K562 (cell line): ENCODE measurements at regions not wholly inside any gene's neighbourhood (a gene's known extent, or its start where the extent isn't known, plus 50 kb on each side); places are given as distances from the start of the nearest gene placed in this dataset.

Experiments used
- ATAC-seq: fragments of 200-7000 bp; cut with Tn5 transposase; 3 replicates; pipeline ENCODE4 v1.9.1; 2020; ENCODE audit warnings: moderate library complexity
- BruUV-seq: library from RNA; stranded (reverse); fragments of 400-500 nt; replicated peaks from 2 replicates; lab custom pipeline; 2021; lab: Mats Ljungman, UMichigan
- CTCF ChIA-PET: fragments of 300-600 bp; formaldehyde crosslinking; extraction: SDS; loops from one replicate; lab custom pipeline; 2021; ENCODE audit warnings: low intra/inter-chr PET ratio; lab: Yijun Ruan, JAX
- POLR2A ChIA-PET: fragments of 300-600, 350-650 bp; sonication (Branson Sonifier 250); formaldehyde crosslinking; extraction: SDS; loops from one replicate; lab custom pipeline; 2021; ENCODE audit warnings: antibody characterized with exemption, inconsistent platforms; lab: Yijun Ruan, JAX
- DNase-seq, 4 experiments: peaks; one replicate each; pipeline versions ENCODE4 v3.0.0 to v3.0.0-alpha.2; 2011 to 2018; ENCODE audit warnings: low spot score in 3 of 4, mixed read lengths in 3 of 4; ENCODE audit errors: extremely low read depth in 1 of 4
- FAIRE-seq: peaks from 2 replicates; lab custom pipeline; 2011; peaks lifted over from hg19 to GRCh38; lab: Jason Lieb, UNC
- H2AFZ ChIP-seq: 2 replicates; pipeline ENCODE4 v1.6.0; 2011; ENCODE audit warnings: low read depth, low read length, control low read depth, inconsistent platforms
- H3K27ac ChIP-seq: fragments of 200-600 bp; 3 replicates; pipeline ENCODE4 v1.8.0; 2011; ENCODE audit warnings: low read depth, mild to moderate bottlenecking, control low read depth, inconsistent platforms, low read length, moderate library complexity, mixed read lengths; ENCODE audit errors: extremely low read depth
- H3K27me3 ChIP-seq, 2 experiments: fragments of 300-600 bp in 1 of 2; 2 replicates in 1 of 2; 3 replicates in 1 of 2; pipeline versions ENCODE4 v1.6.0 to v1.8.0; 2011; ENCODE audit warnings: inconsistent platforms in 2 of 2, low read length in 2 of 2, mild to moderate bottlenecking in 1 of 2, mixed read lengths in 1 of 2, moderate library complexity in 1 of 2; ENCODE audit not compliant: control insufficient read depth in 2 of 2, insufficient read depth in 2 of 2
- H3K36me3 ChIP-seq: fragments of 300-600 bp; 3 replicates; pipeline ENCODE4 v1.8.0; 2011; ENCODE audit warnings: mild to moderate bottlenecking, low read length, inconsistent platforms; ENCODE audit not compliant: control insufficient read depth, insufficient read depth
- H3K4me1 ChIP-seq, 2 experiments: fragments of 200-600 bp in 1 of 2; replicated peaks in 1 of 2; 2 replicates in 1 of 2; 3 replicates in 1 of 2; pipeline versions ENCODE4 v1.5.1 to v1.8.0; 2011; ENCODE audit warnings: inconsistent platforms in 2 of 2, low read length in 2 of 2, mild to moderate bottlenecking in 1 of 2, mixed read lengths in 1 of 2, moderate library complexity in 1 of 2; ENCODE audit not compliant: control insufficient read depth in 2 of 2, insufficient read depth in 2 of 2
- H3K4me2 ChIP-seq: 2 replicates; pipeline ENCODE4 v1.6.1; 2011; ENCODE audit warnings: low read length, control low read depth, inconsistent platforms, mixed read lengths; ENCODE audit not compliant: insufficient read depth
- H3K4me3 ChIP-seq: fragments of 200-600 bp; sonication (generic), shearing (Covaris generic); 2 replicates; pipeline ENCODE4 v1.5.1; 2016; ENCODE audit warnings: control low read depth, inconsistent platforms
- H3K79me2 ChIP-seq: fragments of 200-600 bp; 3 replicates; pipeline ENCODE4 v1.8.0; 2011; ENCODE audit warnings: low read length, inconsistent platforms; ENCODE audit not compliant: control insufficient read depth, insufficient read depth
- H3K9ac ChIP-seq, 2 experiments: 2 replicates each; pipeline versions ENCODE4 v1.6.0 to v1.6.1; 2011; ENCODE audit warnings: low read depth in 2 of 2, low read length in 2 of 2, control low read depth in 1 of 2, inconsistent platforms in 1 of 2, mild to moderate bottlenecking in 1 of 2, mixed read lengths in 1 of 2; ENCODE audit not compliant: insufficient read depth in 1 of 2
- H3K9me1 ChIP-seq: one replicate; pipeline ENCODE4 v1.6.0; 2011; ENCODE audit warnings: inconsistent platforms, mild to moderate bottlenecking, low read length, moderate library complexity; ENCODE audit not compliant: control insufficient read depth, insufficient read depth
- H3K9me3 ChIP-seq: replicated peaks from 2 replicates; pipeline ENCODE4 v1.5.1; 2011; ENCODE audit warnings: low read depth, low read length, inconsistent platforms; ENCODE audit not compliant: control insufficient read depth, insufficient read depth
- H4K20me1 ChIP-seq: replicated peaks from 2 replicates; pipeline ENCODE4 v1.6.1; 2011; ENCODE audit warnings: low read length, inconsistent platforms, mixed read lengths; ENCODE audit not compliant: control insufficient read depth, insufficient read depth
- CEBPG ChIP-seq, 3 experiments: fragments of 200-800 bp in 1 of 3; sonication (Bioruptor generic) in 1 of 3; sonication (generic) in 1 of 3; formaldehyde crosslinking in 1 of 3; IDR thresholded peaks in 2 of 3; conservative IDR thresholded peaks in 1 of 3; 2 replicates each; pipeline versions ENCODE4 v1.6.1 to v1.8.0; 2016 to 2022; ENCODE audit warnings: missing compliant biosample characterization in 2 of 3, missing genetic modification characterization in 2 of 3, mild to moderate bottlenecking in 1 of 3, missing genetic modification reagents in 1 of 3
- CHD4 ChIP-seq: fragments of 200-600 bp; sonication (generic); IDR thresholded peaks from 3 replicates; pipeline ENCODE4 v1.6.1; 2012; ENCODE audit warnings: low read depth, mild to moderate bottlenecking, mixed read lengths, low read length, inconsistent platforms; ENCODE audit not compliant: insufficient read depth, insufficient replicate concordance, poor library complexity, severe bottlenecking
- CREB3L1 ChIP-seq: fragments of 450-650 bp; IDR thresholded peaks from 2 replicates; pipeline ENCODE4 v1.6.1; 2014; ENCODE audit warnings: low read depth, mild to moderate bottlenecking, moderate library complexity, borderline replicate concordance
- MECOM ChIP-seq: fragments of 250-450 bp; sonication (Bioruptor Pico); IDR thresholded peaks from 2 replicates; pipeline ENCODE4 v1.8.0; 2022; ENCODE audit warnings: inconsistent platforms
- SETDB1 ChIP-seq: IDR thresholded peaks from one replicate; pipeline ENCODE4 v1.6.1; 2012; ENCODE audit warnings: low read length, control low read depth, inconsistent platforms
- SMAD2 ChIP-seq: fragments of 150-350 bp; IDR thresholded peaks from 2 replicates; pipeline ENCODE4 v1.6.1; 2014; ENCODE audit warnings: low read depth, mild to moderate bottlenecking, low read length
- WGBS: fragments of 100-300 bp; shearing (Covaris generic); methylation state at CpG from one replicate; pipeline ENCODE4 v1.1.6; 2016; ENCODE audit warnings: low coverage, mixed read lengths; ENCODE audit not compliant: insufficient coverage; ENCODE audit errors: missing lambda C conversion rate; 5-methylcytosine and 5-hydroxymethylcytosine counted together
- in situ Hi-C: fragments of 300-500 bp; cut with MboI; formaldehyde crosslinking; loops from 4 replicates; pipeline ENCODE4 v1.15.0; 2018; ENCODE audit warnings: inconsistent platforms, mixed read lengths
- intact Hi-C: fragments of 100-400 bp; cut with micrococcal nuclease; formaldehyde crosslinking; loops from 2 replicates; pipeline ENCODE4 v1.14.2; 2022

GRCh38 chr10:109358325-109358724 is 565.0 kb downstream of the XPNPEP1 start:
- DNase-seq (no peak), FAIRE-seq (no peak), ATAC-seq (no peak)
- Histone ChIP-seq H2AFZ (no peak overlapping the region), H3K9ac (no peak overlapping the region), H3K9me1 (no peaks in the 10 kb centered on the region), H3K27ac (no peak overlapping the region), H4K20me1 (no peaks in the 10 kb centered on the region), H3K79me2 (no peaks in the 10 kb centered on the region), H3K9me3 (no peaks in the 10 kb centered on the region), H3K4me2 (no peak overlapping the region), H3K4me3 (no peak overlapping the region), H3K27me3 (no peaks in the 10 kb centered on the region), H3K36me3 (no peaks in the 10 kb centered on the region), H3K4me1 (no peaks in the 10 kb centered on the region)
- ChIA-PET CTCF (no interaction called here), POLR2A (no interaction called here)
- intact Hi-C loops (no loop called here), in situ Hi-C loops (no loop called here)
- TF ChIP-seq SMAD2 (no peak), MECOM (CRISPR knock-in tag) (no peak), CREB3L1 (no peak), CHD4 (no peak)
- 0% methylated on average over 1 of the region's 1 CpG for WGBS
- no TSS peak for BruUV-seq

- Histone ChIP-seq H3K27me3 (no peaks in the 10 kb centered on the region), H2AFZ (no peak overlapping the region), H3K4me1 (no peaks in the 10 kb centered on the region), H4K20me1 (no peaks in the 10 kb centered on the region), H3K4me3 (no peak overlapping the region), H3K4me2 (no peak overlapping the region), H3K9me1 (no peaks in the 10 kb centered on the region), H3K36me3 (no peaks in the 10 kb centered on the region), H3K79me2 (no peaks in the 10 kb centered on the region)
- POLR2A ChIA-PET = no interaction called here
- intact Hi-C loops = no loop called here
- DNase-seq = no peak
- CTCF ChIA-PET = no interaction called here
- TF ChIP-seq SETDB1 = no peak
- no peak for TF ChIP-seq CEBPG (CRISPR knock-in tag; IDR thresholded peaks at IDR 0.05)
- TF ChIP-seq CEBPG (tag; conservative IDR thresholded peaks at IDR 0.05 in 1 of 2, IDR thresholded peaks at IDR 0.05 in 1 of 2) = 0 out of 4 replicates have a peak, but pooled peaks of 1 of the 2 experiments have one; percentile 37
- TF ChIP-seq, all 486 proteins: peak for 1
- Histone ChIP-seq H3K9me3 (no peaks in the 10 kb centered on the region), H3K9ac (no peak overlapping the region), H3K27ac (no peak overlapping the region)
- BruUV-seq = no TSS peak
- in situ Hi-C loops = no loop called here
- FAIRE-seq (no peak), ATAC-seq (no peak)
These were observed 575.0 kb downstream of the XPNPEP1 start for GRCh38 chr10:109348324-109348723.
